ENCODE measurements at regions not wholly inside any gene's neighbourhood (a gene's known extent, or its start where the extent isn't known, plus 50 kb on each side); places are given as distances from the start of the nearest gene placed in this dataset.
"Not testable (repeated sequence)": the region's sequence is repeated elsewhere in the genome, so short reads cannot be mapped to it uniquely, and the experiment has no call there.

DNA sequence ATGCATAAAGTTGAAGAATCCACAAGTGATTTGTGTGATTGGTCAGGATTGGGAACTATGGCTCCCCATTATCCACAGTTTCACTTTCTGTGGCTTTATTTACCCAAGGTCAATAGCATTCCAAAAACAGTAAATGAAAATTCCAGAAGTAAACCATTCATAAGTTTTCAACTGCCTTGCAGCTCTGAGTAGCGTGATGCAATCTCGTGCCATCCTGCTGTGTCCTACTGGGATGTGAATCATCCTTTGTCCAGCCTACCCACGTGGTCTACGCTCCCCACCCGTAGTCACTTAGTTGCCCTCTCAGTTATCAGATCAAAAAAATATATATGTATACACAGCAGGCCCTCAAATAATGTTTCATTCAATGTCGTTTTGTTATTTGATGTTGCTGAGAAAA lies 89.0 kb upstream of the DLGAP1 start:
- no peak for DNase-seq (ENCODE audit: low read depth in 2 of 2)

DNA sequence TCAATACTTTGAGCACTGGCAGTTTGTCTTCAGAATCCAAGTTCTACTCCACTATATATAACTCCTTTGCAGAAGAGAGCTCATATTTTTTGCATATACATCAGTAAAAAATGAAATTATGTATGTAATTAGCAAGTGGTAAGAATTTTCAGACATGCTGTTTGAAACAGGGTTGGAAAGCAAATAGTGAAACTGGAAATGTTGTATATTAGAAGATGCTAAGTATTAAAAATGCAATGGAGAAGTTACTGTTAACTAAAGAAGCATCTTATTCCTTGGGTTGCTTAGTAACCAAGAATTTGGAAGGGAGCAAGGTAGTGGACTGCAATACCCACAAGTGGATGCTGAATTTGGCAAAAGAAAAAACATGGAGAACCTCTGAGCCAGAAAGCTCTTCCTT lies 88.6 kb upstream of the DLGAP1 start:
- DNase-seq (ENCODE audit: low read depth in 2 of 2): no peak

DNA sequence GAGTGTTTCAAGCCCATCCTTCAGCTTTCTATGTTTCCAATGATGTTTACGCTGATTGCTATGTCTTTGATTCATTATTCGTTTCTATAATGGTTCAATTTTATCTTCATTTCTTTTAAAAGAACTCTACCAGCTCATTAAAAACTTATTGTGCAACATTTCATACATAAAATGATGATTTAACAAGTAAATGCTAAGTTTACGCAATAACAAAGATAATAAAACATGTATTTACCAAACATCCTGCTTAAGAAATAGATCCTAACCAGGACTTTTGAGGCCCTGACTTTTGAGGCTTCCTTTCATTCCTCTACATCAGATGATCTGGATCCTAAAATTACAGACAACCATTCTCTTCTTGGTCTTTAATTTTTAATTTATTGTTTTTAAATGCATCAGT lies 86.5 kb upstream of the DLGAP1 start:
- DNase-seq (ENCODE audit: low read depth in 2 of 2): no peak

DNA sequence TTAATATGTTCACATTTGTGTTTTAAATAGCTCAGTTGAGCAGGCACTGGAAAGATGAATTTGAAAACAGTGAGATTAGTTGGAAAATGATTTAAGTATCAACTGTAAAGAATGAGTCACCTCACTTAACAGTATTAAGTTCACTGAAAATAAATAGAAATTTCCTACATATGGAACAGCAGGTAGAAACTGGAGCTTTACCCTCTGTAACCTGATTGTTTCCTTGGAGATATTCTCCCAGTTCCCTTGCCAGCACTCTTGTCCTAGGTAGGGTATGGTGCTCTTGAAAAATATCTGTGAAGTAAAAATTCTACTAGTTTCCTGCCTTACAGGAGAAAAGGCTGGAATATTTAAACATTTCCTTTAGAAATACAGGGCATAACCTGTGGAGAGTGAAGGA lies 81.3 kb upstream of the DLGAP1 start:
- DNase-seq (ENCODE audit: low read depth in 2 of 2): no peak

DNA sequence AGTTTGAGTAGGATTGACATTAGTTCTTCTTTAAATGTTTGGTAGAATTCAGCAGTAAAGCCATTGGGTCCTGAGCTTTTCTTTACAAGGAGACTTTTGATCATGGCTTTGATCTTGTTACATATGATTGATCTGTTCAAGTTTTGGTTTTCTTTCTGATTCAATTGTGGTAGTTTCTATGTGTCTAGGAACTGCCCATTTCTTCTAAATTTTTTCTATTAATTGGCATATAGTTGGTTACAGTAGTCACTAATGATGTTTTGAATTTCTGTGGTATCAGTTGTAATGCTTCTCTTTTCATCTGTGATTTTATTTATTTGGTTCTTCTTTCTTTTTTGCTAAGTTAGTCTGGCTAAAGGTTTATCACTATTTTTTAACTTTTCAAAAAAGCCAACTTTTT lies 73.3 kb upstream of the DLGAP1 start:
- DNase-seq (ENCODE audit: low read depth in 2 of 2): no peak

DNA sequence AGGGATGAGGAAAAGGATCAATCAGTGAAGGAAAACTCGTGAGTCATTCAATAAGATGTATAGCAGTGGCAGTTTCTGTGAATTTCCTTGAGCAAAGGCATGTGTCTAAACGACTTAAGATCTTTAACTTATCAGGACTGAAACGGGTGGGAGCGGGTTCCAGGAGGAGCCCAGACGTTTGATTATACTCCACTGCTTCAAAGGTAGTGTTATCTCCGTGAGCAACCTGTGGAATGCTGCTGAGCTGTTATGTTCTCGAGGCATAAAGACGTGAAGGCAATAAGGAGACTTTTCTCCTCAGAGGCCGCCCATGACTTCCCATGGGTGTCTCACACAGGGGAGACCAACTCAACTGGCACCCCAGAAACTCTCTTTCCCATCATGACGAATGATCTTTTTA lies 72.7 kb upstream of the DLGAP1 start:
- not testable (repeated sequence) for DNase-seq (ENCODE audit: low read depth in 2 of 2)

DNA sequence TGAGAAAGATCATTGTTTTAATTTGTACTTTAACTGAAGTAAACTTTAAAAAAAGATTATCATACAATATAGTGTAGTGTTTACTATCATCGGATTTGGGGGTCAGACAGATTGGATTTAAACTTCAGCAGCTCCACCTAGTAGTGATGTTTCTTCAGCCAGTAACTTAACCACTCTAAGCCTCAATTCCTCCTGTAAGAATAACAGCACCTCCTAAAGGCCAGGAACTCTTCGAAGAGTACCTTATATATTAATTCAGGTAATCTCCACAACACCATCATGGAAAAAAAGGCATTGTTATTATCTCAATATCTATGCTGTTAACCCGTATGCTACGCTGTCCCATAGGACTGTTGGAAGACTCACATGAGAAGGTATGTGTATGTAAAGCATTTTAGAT lies 69.0 kb upstream of the DLGAP1 start:
- no peak for DNase-seq (ENCODE audit: low read depth in 2 of 2)

DNA sequence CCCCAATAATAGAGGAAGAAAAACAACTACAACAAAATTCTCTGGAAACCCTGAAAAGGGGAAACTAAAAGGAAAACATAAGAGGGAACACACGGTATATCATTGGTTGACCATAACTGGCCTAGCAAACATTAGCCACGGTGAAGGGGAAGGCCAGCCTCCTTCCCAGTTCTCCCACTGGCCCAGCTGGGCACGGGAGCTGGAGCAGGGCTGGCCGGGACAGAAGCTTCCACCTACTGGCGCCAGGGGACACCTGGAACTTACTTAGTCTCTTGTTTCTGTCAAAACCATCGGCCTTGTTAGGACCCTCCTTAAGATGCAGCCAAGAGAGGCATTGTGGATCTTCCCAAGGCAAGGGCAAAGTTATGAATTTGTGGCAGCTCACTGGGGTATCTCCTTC lies 56.1 kb upstream of the DLGAP1 start:
- DNase-seq (ENCODE audit: low read depth in 2 of 2): no peak

DNA sequence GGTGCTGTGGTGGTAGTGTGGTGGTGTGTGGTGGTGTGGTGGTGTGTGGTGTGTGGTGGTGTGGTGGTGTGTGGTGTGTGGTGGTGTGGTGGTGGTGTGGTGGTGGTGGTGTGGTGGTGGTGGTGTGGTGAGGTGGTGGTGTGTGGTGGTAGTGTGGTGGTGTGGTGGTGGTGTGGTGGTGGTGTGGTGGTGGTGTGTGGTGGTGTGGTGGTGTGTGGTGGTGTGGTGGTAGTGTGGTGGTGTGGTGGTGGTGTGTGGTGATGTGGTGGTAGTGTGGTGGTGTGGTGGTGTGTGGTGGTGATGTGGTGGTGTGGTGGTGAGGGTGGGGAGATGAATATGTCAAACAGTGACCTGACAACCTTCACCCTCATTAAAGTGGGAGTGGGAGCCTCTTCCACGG lies 55.6 kb upstream of the DLGAP1 start:
- no peak for DNase-seq (ENCODE audit: low read depth in 2 of 2)

DNA sequence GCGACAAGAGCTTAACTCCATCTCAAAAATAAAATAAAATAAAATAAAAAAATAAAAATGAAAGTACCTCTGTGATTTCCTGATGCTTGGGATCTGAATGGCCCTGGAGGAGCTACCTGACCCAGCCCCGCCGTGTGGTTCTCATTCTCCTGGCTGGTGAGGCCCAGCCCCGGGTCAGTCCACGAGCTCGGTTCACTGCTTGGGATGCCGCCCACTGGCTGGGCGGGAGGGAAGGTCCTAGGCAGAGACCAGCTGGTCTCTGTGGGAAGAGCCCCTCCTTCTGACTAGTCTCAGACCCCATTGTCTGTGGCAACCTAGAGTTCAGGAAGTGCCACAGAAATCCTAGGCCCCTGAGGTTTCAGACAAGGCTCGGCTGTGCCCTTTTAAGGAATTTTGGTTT lies 55.1 kb upstream of the DLGAP1 start:
- no peak for DNase-seq (ENCODE audit: low read depth in 2 of 2)

Data from stimulated activated CD8-positive, alpha-beta memory T cell treated with anti-CD3 and anti-CD28 coated beads, Interleukin-7, amount 100 ng/mL, for 4 hours (primary cell).